AG04449 (cell line): ENCODE measurements at regions not wholly inside any gene's neighbourhood (a gene's known extent, or its start where the extent isn't known, plus 50 kb on each side); places are given as distances from the start of the nearest gene placed in this dataset.
"Not testable (repeated sequence)": the region's sequence is repeated elsewhere in the genome, so short reads cannot be mapped to it uniquely, and the experiment has no call there.

Experiments used
- CTCF ChIA-PET: fragments of 350-600 bp; formaldehyde crosslinking; extraction: SDS; loops from one replicate; lab custom pipeline; 2021; ENCODE audit warnings: antibody characterized with exemption; lab: Yijun Ruan, JAX
- POLR2A ChIA-PET: fragments of 400-600, 350-600 bp; formaldehyde crosslinking; extraction: SDS; loops from one replicate; lab custom pipeline; 2020; ENCODE audit warnings: antibody characterized with exemption, inconsistent platforms; lab: Yijun Ruan, JAX
- DNase-seq: peaks from one replicate; pipeline ENCODE4 v3.0.0-alpha.2; 2010; ENCODE audit warnings: low read depth, low spot score
- H3K4me3 ChIP-seq: 2 replicates; pipeline ENCODE4 v1.5.1; 2011; ENCODE audit warnings: low read depth, mild to moderate bottlenecking, control low read depth, low read length
- TF ChIP-seq, protein P1 (sequence below): IDR thresholded peaks from one replicate; pipeline ENCODE4 v1.5.1; 2011; ENCODE audit warnings: mild to moderate bottlenecking, moderate library complexity, low read length, control low read depth, inconsistent platforms; ENCODE audit not compliant: insufficient read depth; ENCODE audit errors: missing control alignments

DNA sequence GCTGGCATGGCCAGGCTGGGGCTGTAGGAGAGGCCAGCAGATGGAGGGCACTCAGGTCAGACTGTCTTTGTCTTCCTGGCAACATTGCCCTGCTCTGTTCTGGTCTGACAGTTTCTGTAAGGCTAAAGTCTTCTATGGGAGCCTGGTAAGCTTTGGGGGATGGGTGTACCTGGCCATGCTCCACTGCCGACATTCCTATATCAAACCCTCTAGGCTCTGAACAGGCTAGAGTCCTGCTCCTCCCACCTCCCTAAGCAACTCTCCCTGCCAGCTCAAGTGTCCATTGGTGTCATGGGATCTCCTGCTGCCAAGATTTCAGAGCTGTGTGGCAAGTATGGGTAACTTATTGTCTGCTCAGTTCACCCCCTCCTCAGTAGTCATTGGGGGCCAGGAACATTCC, 163.5 kb upstream of the UGT8 start:
- TF ChIP-seq, protein P1, sequence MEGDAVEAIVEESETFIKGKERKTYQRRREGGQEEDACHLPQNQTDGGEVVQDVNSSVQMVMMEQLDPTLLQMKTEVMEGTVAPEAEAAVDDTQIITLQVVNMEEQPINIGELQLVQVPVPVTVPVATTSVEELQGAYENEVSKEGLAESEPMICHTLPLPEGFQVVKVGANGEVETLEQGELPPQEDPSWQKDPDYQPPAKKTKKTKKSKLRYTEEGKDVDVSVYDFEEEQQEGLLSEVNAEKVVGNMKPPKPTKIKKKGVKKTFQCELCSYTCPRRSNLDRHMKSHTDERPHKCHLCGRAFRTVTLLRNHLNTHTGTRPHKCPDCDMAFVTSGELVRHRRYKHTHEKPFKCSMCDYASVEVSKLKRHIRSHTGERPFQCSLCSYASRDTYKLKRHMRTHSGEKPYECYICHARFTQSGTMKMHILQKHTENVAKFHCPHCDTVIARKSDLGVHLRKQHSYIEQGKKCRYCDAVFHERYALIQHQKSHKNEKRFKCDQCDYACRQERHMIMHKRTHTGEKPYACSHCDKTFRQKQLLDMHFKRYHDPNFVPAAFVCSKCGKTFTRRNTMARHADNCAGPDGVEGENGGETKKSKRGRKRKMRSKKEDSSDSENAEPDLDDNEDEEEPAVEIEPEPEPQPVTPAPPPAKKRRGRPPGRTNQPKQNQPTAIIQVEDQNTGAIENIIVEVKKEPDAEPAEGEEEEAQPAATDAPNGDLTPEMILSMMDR: no peak
- POLR2A ChIA-PET: no interaction called here
- H3K4me3 ChIP-seq: no peak overlapping the region
- no peak for DNase-seq
- CTCF ChIA-PET: no interaction called here

DNA sequence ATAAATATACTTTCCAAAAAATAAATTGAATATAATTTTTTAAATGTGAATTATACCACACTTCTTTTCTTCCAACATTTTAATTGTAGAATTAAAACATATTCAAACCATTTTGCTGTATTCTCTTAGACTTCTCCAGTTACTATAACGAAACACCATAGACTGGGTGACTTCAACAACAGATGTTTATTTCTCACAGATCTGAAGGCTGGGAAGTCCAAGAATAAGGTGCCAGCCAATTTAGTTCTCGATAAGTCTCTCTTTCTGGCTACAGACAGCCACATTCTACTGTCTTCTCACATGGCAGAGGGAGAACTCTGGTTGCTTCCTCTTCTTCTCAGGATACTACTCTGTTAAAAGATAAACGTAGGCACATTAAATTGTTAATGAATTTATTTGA, 155.8 kb upstream of the UGT8 start:
- POLR2A ChIA-PET: no interaction called here
- CTCF ChIA-PET: no interaction called here

DNA sequence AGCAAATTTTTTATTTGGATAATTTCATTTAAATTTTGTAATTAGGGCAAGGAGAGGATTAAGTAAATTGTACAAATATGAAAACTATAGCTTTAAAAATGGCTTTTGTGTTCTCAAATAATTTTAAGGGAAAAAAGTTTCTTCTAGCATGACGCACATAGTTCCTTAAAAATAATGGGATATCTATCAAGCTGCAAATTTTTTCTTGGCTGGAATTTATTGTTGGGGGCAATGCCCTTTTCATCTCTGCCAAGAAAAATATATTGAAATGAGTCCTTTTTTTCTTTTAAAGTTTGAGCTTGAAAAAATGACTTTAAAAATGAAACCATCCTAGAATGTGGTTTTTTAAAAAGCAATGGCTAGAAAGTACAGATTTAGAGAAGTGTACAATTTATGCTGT, 154.4 kb upstream of the UGT8 start:
- POLR2A ChIA-PET: no interaction called here
- TF ChIP-seq, protein P1: no peak
- DNase-seq: no peak
- CTCF ChIA-PET: no interaction called here
- no peak overlapping the region for H3K4me3 ChIP-seq

More for the DNA sequence above, 155.8 kb upstream of the UGT8 start:
- no peak for DNase-seq
- TF ChIP-seq, protein P1: no peak
- H3K4me3 ChIP-seq: no peak overlapping the region

DNA sequence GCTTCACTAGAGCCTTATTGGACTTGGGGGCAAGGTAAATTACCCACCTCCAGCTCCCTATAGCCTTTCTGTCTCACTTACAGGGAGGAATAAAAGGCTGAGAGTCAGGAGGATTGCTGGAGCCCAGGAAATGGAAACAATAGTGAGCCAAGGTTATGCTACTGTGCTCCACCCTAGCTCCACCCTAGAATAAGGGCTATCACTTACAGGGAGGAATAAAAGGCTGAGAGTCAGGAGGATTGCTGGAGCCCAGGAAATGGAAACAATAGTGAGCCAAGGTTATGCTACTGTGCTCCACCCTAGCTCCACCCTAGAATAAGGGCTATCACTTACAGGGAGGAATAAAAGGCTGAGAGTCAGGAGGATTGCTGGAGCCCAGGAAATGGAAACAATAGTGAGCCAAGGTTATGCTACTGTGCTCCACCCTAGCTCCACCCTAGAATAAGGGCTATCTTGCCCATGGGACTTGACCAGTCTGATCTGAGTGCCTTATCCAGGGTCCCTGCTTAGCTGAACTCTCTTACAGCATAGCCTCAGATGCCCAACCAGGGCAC, 150.6 kb upstream of the UGT8 start:
- POLR2A ChIA-PET, CTCF ChIA-PET: not testable (repeated sequence)

DNA sequence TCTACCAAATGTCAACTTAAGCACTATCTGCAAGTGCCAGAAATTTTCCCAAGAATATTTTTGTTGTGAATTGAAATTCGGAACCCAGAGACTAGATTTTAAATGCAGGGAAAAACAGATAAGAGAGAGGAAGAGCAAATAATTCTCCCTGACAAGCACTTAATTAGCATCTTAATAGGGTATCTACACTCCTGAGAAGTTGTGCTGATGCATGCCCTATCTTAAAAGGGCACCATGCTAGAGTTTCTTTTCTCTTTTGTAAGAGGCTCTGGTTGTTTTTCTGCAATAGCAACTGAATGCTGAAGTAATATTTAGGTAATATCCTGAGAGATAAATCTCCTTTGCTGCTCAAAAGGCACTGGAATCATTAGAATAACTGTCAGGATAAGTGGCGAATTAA, 139.9 kb upstream of the UGT8 start:
- CTCF ChIA-PET: no interaction called here
- H3K4me3 ChIP-seq: no peak overlapping the region
- TF ChIP-seq, protein P1: no peak
- POLR2A ChIA-PET: no interaction called here
- DNase-seq: no peak

More for the DNA sequence above, 150.6 kb upstream of the UGT8 start:
- not testable (repeated sequence) for H3K4me3 ChIP-seq, DNase-seq

DNA sequence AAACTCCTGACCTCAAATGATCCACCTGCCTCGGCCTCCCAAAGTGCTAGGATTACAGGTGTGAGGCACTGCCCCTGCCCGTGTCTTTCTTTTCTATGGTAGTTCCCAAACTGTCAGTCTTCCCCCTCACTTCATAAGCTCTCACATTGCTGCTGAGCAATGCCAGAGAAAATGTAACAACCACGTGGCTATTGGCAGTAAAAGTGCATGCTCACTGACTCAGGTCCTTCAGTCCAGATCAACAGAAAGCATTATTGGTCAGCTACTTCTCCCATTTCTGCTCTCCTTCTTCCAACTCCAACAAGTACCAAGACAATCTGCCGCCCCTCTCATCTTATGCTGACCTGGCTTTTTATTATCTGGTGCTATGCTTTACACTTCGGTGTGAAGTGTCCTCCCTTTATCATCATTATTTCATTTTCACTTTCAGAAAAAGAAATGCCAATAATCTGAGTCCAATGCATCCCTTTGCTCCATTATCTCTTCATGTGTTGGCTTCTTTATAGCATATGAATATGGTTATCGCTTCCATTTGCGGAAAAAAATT, 133.8 kb upstream of the UGT8 start:
- POLR2A ChIA-PET: no interaction called here

More for the DNA sequence above, 133.8 kb upstream of the UGT8 start:
- H3K4me3 ChIP-seq: no peak overlapping the region
- TF ChIP-seq, protein P1: no peak
- no peak for DNase-seq
- CTCF ChIA-PET: no interaction called here
